Psoas muscle (tissue), 7 donors: ENCODE measurements at regions not wholly inside any gene's neighbourhood (a gene's known extent, or its start where the extent isn't known, plus 50 kb on each side); places are given as distances from the start of the nearest gene placed in this dataset.

Experiments used
- ATAC-seq, 4 donors: fragments of 200-7000 bp; cut with Tn5 transposase; one replicate each; pipeline ENCODE4 v1.9.1; 2020; ENCODE audit warnings: moderate library complexity in 3 of 4, mild to moderate bottlenecking in 2 of 4
- DNase-seq, 2 donors: peaks; one replicate each; pipeline ENCODE4 v3.0.0-alpha.2; 2020
- H3K27ac ChIP-seq: fragments of 200-600 bp; one replicate; pipeline ENCODE4 v1.8.0; 2022
- H3K27me3 ChIP-seq, 3 donors: fragments of 200-600 bp in 1 of 3; one replicate each; pipeline versions ENCODE4 v1.6.1 to v1.8.0; 2013 to 2022; ENCODE audit warnings: low read length in 2 of 3, mild to moderate bottlenecking in 2 of 3, moderate library complexity in 1 of 3; ENCODE audit not compliant: insufficient read depth in 3 of 3
- H3K36me3 ChIP-seq, 2 donors: fragments of 200-600 bp in 1 of 2; one replicate each; pipeline versions ENCODE4 v1.6.1 to v1.8.0; 2013 to 2022; ENCODE audit warnings: low read depth in 1 of 2, mild to moderate bottlenecking in 1 of 2, moderate library complexity in 1 of 2; ENCODE audit not compliant: insufficient read depth in 1 of 2
- H3K4me1 ChIP-seq: fragments of 200-600 bp; one replicate; pipeline ENCODE4 v1.8.0; 2022
- H3K4me3 ChIP-seq: fragments of 200-600 bp; one replicate; pipeline ENCODE4 v1.8.0; 2022; ENCODE audit warnings: mild to moderate bottlenecking
- H3K9me3 ChIP-seq: fragments of 200-600 bp; one replicate; pipeline ENCODE4 v1.8.0; 2022
- WGBS, 3 donors: extraction: QIAGEN DNeasy Blood & Tissue Kit; methylation state at CpG; one replicate each; pipeline versions ENCODE4 v1.1.6 to v1.1.7; 2013; 5-methylcytosine and 5-hydroxymethylcytosine counted together
- intact Hi-C, 2 donors: fragments of 100-400 bp; cut with DNase I; formaldehyde crosslinking; loops; one replicate each; pipeline versions ENCODE4 v1.11.0 to v1.14.2; 2022
- TF ChIP-seq, protein P1 (sequence below): fragments of 200-600 bp; IDR thresholded peaks from one replicate; pipeline ENCODE4 v1.8.0; 2022; ENCODE audit warnings: antibody characterized with exemption
- donor health status: healthy with polysubstance abuse.
- donor health status: DM: no; HTN: no; CAD: no; lungs with moderate emphysema.
- donor health status: Bipolar disorder and iron deficiency.
- donor health status: healthy.
- donor health status: DM: yes; HTN: yes; CAD: no.
- donor health status: DM: no; HTN: no; CAD: no.
- donor health status: DM: yes; HTN: yes; CAD: no.

DNA sequence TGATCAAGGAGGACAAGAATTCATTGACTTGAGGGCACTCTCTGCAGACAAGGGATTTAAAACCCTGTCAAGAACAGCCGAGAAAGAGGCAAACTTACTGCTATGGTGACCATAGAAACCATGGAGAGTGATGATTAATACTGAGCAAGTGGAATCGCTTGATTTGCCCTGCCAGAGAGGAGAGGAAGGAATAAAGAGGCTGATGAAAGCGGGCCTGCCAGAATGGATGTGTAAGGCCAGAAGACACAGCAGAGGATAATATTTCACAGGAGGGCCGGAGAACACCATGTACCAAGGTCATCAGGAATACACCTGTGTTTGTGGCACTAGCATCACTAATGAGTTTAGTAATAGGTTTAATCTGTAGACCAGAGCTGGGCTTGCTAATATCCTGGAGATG is 221.8 kb upstream of the DCN start:
- no peaks in the 10 kb centered on the region for H3K36me3 ChIP-seq
- no peak for DNase-seq
- H3K9me3 ChIP-seq: no peaks in the 10 kb centered on the region
- no peak overlapping the region for H3K27ac ChIP-seq
- H3K27me3 ChIP-seq: no peaks in the 10 kb centered on the region
- no peak overlapping the region for H3K4me3 ChIP-seq
- WGBS, 3 donors: 70 to 74% (median 73%) methylated on average over 4 of the region's 4 CpGs
- TF ChIP-seq, protein P1, sequence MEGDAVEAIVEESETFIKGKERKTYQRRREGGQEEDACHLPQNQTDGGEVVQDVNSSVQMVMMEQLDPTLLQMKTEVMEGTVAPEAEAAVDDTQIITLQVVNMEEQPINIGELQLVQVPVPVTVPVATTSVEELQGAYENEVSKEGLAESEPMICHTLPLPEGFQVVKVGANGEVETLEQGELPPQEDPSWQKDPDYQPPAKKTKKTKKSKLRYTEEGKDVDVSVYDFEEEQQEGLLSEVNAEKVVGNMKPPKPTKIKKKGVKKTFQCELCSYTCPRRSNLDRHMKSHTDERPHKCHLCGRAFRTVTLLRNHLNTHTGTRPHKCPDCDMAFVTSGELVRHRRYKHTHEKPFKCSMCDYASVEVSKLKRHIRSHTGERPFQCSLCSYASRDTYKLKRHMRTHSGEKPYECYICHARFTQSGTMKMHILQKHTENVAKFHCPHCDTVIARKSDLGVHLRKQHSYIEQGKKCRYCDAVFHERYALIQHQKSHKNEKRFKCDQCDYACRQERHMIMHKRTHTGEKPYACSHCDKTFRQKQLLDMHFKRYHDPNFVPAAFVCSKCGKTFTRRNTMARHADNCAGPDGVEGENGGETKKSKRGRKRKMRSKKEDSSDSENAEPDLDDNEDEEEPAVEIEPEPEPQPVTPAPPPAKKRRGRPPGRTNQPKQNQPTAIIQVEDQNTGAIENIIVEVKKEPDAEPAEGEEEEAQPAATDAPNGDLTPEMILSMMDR: no peak
- intact Hi-C loops: no loop called here
- no peak for ATAC-seq
- H3K4me1 ChIP-seq: no peaks in the 10 kb centered on the region

- H3K9me3 ChIP-seq: no peaks in the 10 kb centered on the region
- ATAC-seq: no peak
- no peak overlapping the region for H3K4me3 ChIP-seq
- no peaks in the 10 kb centered on the region for H3K36me3 ChIP-seq
- TF ChIP-seq, protein P1: no peak
- H3K4me1 ChIP-seq: no peaks in the 10 kb centered on the region
- no peaks in the 10 kb centered on the region for H3K27me3 ChIP-seq
- no peak overlapping the region for H3K27ac ChIP-seq
- DNase-seq: no peak
- intact Hi-C loops: no loop called here
Observed at GRCh38 chr12:91401190-91401589, 218.6 kb upstream of the DCN start.

DNA sequence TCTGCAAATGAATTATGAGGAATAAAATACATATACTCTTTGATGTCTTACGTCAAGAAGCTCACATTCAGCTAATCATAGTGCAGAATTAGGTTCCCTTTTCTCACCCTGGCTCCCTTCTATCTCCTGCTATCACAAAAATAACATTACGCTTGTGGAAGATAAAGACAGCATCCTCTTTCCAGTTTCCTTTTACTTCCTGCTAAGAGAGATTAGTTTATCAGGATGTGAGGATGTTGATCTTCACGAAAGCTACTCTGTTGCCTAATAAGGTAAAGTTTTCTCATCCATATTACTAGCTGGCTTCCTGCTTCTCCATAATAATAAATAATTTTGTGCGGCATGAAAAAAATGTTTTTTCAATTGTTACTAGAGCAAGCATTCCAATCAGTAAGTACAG is 217.7 kb upstream of the DCN start:
- Histone ChIP-seq H3K4me3 (no peak overlapping the region), H3K36me3 (no peaks in the 10 kb centered on the region), H3K27ac (no peak overlapping the region), H3K9me3 (no peaks in the 10 kb centered on the region), H3K4me1 (no peaks in the 10 kb centered on the region), H3K27me3 (no peaks in the 10 kb centered on the region)
- TF ChIP-seq, protein P1: no peak
- 67 to 71% (median 70%) methylated on average over 4 of the region's 4 CpGs for WGBS, 3 donors
- intact Hi-C loops: no loop called here
- ATAC-seq (no peak), DNase-seq (no peak)

DNA sequence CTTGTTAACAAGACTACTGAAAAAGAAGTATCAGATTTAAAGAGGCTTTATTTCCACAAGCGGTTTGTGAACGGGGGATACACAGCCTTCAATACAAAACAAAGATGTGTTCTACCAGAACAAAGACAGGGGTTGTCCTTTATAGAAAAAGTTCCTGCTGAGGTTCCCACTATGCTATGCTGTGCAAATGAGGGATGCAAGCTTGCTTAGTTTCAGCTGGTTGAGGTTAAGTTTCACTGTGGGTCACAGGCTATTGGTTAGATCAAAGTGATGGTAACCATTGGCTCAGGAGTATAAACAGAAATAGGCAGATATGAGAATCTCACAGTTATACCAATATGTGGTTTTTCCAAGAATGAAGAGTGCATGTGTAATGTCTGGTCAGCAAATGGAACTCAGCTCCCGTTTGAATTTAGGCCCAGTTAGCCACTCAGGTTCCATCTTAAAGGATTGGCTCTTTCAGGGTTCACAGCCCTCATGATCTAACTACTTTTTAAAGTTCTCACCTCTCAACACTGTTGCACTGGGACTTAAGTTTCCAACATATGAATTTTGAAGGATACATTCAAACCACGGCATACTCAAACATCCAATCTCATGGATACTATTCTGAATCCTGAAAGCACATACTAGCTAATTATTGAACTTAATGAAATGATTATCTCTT is 215.4 kb upstream of the DCN start:
- Histone ChIP-seq H3K4me1 (no peaks in the 10 kb centered on the region), H3K36me3 (no peaks in the 10 kb centered on the region), H3K27ac (no peak overlapping the region), H3K27me3 (no peaks in the 10 kb centered on the region), H3K9me3 (no peaks in the 10 kb centered on the region), H3K4me3 (no peak overlapping the region)
- DNase-seq (no peak), ATAC-seq (no peak)
- intact Hi-C loops: no loop called here
- TF ChIP-seq, protein P1: no peak
- 89 to 93% (median 89%) methylated on average over 4 of the region's 4 CpGs for WGBS, 3 donors

DNA sequence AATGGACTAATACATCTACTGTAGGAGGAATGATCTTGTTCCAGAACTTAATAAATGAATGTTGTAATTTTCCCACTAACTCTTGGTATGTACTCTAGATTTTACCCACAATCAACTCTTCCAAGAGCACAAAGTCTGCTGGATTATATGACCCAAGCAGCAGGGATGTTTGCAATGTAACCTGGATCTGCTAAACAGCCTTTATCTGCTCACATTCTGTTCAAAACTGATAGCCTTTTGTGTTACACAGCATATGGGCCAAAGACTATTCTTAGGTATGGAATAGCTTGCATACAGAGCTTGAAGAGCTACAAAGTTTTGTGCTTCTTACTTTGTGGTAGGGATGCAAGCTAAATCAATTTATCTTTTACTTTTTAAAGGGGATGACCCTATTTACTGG is 213.7 kb upstream of the DCN start:
- H3K9me3 ChIP-seq: no peaks in the 10 kb centered on the region
- no peak for ATAC-seq
- TF ChIP-seq, protein P1: no peak
- no peak overlapping the region for H3K4me3 ChIP-seq
- no peaks in the 10 kb centered on the region for H3K4me1 ChIP-seq
- no peaks in the 10 kb centered on the region for H3K27me3 ChIP-seq
- no peaks in the 10 kb centered on the region for H3K36me3 ChIP-seq
- intact Hi-C loops: no loop called here
- H3K27ac ChIP-seq: no peak overlapping the region
- no peak for DNase-seq
